ENCODE measurements at regions not wholly inside any gene's neighbourhood (a gene's known extent, or its start where the extent isn't known, plus 50 kb on each side); places are given as distances from the start of the nearest gene placed in this dataset.
"Not testable (repeated sequence)": the region's sequence is repeated elsewhere in the genome, so short reads cannot be mapped to it uniquely, and the experiment has no call there.

DNA sequence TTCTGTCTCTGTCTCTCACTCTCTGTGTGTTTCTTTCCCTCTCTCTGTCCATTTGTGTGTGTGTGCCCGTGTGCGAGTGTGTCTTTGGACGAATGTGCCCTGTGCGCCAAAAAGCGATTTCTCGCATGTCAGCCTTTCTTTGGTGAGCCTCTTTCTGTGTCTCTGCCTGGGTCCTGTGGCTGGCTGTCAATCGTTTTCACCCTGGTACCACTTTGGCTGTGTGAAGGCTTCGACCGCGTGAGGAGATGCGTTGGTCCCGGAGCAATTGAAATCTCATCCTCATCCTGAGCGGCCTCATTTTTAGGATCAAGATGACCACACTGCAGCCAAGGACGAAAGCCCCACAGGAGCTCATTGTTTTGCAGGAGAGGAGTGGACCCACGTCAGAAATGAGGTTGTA lies 288.9 kb upstream of the ZNF337 start:
- no peak for DNase-seq

DNA sequence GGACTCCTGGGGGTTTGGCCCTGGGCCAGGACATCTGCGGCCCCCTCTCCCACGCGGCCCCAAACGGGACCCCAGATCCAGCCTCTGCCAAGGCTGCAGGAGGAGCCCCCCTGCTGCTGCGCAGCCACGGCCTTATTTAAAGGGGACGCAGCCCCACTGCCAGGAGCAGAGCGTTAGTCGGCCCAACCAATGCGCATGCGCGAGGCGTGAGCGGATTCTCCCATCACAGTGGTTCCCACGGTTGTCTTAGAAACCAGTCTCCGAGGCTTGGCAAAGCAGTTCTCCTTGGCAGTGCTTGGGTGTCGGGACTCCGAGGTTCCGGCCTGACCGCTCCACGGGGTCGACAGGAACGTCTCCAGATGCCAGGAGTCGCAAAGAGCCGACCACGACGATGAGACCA lies 288.3 kb upstream of the ZNF337 start:
- no peak for DNase-seq

DNA sequence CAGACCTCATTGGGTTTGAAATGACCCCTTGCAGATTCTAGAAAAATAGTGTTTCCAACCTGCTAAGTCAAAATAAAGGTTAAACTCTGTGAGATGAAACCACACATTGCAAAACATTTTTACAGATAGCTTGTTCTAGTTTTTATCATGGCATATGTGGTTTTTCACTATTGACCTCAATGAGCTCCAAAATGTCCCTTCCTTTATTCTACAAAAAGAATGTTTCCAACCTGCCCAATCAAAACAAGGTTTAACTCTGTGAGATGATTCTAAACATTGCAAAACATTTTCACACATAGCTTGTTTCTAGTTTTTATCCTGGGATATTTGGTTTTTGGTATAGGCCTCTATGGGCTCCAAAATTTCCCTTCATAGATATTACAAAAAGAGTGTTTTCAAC lies 286.0 kb upstream of the ZNF337 start:
- DNase-seq: not testable (repeated sequence)

DNA sequence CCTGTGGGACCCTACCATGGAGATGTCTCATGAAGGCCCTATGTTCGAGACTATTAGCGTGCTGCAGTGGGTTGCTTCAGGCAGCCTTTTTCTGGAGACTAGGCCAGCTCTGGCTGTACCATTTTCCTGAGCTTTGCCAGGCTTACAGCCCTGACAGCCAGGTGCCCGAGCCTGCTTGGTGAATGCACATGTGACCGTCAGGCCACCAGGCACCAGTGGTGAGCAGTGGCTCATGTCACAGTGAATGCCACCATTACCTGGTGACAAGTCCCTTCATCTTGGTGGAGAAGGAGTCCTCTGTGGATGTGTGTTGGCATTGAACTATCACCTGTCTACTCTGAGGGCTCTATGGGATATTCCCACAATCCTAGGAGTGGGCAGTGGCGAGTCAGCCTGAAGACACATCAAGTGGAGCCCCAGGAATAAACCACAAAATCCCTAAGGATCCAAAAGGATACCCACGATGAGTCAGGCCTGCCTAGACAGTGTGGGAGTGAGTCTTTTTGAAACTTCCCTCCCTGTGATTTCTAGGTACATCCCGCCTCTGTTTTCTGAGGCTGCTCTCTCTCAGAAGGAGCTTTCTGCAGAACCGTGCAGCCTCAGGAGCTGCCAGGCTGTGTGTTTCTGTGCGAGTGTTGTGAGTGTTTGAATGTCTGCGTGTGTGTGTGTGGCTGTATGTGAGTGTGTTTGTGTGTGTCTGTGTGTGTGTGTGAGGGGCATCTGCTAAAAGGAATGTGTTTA lies 282.0 kb upstream of the ZNF337 start:
- not testable (repeated sequence) for DNase-seq

DNA sequence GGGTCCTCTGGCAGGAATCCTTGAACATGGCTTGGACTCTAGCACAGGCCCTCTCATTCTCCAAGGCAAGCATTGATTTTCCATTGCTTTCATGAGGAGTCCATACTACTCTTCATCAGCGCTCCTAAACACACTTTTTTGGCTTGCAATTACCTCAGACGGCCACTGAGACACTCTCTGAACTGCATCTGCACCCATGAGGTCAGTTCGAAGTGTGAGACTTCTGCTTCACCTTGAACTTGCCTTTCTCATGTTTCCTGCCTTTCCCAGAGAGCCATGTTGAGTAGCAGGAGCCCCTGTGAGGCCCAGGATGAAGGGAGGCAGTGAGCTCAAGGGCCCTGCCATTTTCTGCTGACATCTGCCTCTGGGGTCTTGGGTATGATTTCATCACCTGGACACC lies 279.2 kb upstream of the ZNF337 start:
- DNase-seq: not testable (repeated sequence)

DNA sequence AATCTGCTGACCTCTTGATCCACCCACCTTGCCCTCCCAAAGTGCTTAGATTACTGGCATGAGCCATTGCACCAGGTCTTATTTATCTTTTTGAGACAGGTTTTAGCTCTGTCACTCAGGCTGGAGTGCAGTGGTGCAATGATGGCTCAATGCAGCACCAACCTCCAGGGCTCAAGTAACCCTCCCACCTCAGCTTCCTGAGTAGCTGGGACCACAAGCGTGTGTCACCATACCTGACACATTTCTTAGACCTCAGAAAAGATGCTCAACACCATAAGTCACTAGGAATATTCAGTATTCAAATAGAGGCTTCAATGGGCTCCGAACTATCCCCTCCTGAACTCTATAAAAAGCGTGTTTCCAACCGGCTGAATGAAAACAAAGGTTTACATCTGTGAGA lies 268.6 kb upstream of the ZNF337 start:
- not testable (repeated sequence) for DNase-seq

DNA sequence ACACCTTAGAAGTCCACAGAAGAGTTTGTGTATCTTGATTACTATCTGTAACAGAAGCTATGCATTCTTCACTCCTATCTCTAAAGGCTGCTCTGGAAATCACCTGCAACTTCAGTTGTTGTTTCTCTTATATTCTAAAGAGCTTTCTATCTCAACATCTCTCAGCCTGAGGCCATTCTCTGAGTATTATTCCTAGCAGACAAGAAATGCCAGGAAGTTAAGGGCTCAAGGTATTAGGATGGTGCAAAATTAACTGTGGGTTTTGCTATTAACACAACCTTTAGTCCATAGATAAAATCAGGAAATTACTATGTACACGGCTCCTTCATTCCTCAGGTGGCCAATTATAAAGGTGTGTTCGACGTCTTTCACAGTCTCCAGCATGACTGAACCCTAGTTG lies 257.2 kb upstream of the ZNF337 start:
- DNase-seq: not testable (repeated sequence)

DNA sequence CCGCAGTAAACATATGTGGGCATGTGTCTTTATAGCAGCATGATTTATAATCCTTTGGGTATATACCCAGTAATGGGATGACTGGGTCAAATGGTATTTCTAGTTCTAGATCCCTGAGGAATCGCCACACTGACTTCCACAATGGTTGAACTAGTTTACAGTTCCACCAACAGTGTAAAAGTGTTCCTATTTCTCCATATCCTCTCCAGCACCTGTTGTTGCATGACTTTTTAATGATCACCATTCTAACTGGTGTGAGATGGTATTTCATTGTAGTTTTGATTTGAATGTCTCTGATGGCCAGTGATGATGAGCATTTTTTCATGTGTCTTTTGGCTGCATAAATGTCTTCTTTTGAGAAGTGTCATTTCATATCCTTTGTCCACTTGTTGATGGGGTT lies 238.6 kb upstream of the ZNF337 start:
- not testable (repeated sequence) for DNase-seq

DNA sequence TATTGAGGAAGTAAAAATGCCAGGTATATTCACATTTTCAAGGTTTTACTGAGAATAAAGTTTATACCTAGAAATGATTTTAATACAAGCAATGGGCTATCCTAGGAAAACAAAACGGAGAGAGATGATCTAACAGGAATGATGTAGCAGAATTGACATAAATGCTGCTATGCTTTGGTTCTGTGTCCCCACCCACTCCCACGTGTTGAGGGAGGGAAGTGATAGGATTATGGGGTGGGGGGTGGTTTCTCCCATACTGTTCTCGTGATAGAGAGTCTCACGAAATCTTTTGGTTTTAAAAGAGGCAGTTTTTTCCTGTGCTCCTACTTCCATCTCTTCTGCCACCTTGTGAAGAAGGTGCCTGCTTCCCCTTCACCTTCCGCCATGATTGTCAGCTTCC lies 236.2 kb upstream of the ZNF337 start:
- not testable (repeated sequence) for DNase-seq

DNA sequence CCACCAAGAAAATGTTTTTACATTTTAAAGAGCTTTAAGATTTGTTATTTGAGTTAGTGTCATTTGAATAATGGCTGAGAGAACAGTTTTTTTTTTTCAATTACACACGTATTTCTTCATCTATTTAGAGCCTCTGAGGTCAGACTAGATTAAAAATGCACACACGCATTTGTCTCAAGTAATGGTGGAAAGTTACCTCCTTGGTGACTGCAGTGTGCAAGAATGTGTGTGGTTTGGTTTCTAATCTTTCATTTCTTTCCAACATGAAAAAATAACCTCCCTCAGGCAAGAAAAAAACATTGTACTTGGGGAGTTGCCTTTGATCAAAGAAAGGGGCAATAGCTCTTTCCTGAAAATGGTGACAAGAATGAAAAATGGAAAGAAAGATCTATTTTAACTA lies 235.5 kb upstream of the ZNF337 start:
- not testable (repeated sequence) for DNase-seq

DNA sequence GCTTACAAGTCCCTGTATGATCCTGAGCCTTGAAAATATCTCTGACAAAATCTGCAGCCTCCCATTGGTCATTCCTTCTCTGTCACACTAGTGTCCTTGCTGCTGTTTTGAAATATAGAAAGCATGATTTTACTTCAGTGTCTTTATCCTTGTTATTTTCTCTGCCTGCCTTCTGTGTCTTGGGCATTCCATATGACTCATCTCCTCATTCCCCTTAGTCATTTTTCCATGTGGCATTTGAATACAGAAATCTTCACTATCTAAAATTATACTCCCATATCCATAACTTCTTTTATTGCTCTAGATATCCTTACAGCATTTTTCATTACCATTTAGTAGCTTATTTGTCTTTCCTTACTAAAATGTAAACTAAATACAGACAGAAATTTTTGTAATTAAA lies 205.7 kb upstream of the ZNF337 start:
- DNase-seq: not testable (repeated sequence)

DNA sequence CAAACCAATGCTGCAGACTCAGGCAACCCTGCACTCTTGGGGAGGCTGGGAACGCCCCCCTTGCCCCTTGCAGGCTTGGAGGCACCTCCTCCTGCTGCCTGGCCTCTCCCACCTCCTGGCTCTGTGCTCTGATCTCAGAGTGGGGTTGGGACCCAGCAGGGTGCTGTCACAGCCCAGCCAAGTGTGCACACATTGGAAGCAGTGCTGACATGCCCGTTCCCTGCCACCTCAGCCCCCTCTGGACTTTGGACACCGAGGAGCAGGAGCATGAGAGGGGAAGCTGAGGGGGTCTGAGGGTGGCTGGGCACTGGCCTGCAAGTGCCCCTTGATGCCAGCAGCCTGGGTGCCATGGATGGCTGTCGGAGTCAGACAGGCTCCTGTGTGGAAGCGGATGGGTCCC lies 202.0 kb upstream of the ZNF337 start:
- not testable (repeated sequence) for DNase-seq

DNA sequence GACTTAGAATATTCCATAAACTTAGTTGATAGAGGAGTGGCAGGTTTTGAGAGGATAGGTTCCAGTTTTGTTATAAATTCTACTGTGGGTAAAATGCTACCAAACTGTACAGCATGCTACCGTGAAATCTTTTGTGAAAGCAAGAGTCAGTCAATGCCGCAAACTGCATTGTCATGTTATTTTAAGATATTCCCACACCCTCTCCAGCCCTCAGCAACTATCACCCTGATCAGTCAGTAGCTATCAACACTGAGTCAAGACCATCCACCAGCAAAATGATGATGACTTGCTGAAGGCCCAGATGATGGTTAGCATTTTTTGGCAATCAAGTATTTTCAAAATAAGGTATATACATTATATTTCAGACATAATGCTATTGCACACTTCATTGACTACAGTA lies 182.4 kb upstream of the ZNF337 start:
- not testable (repeated sequence) for DNase-seq

DNA sequence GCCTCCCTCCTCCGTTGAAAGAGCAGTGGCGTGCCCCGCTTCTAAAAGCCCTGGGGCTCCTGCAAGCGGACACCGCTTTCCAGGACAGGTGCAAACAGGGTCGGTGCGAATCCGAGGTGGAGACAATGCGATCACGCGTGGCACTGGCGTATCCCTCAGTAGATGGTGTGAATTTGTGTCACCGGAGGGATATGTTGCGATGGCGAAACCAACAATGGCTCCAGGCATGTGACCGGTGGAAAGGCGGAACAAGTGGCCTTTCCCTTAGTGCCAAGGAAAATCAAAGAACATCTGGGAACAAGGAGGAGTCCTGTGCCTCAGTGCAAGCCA lies 172.0 kb upstream of the ZNF337 start:
- DNase-seq: not testable (repeated sequence)

DNA sequence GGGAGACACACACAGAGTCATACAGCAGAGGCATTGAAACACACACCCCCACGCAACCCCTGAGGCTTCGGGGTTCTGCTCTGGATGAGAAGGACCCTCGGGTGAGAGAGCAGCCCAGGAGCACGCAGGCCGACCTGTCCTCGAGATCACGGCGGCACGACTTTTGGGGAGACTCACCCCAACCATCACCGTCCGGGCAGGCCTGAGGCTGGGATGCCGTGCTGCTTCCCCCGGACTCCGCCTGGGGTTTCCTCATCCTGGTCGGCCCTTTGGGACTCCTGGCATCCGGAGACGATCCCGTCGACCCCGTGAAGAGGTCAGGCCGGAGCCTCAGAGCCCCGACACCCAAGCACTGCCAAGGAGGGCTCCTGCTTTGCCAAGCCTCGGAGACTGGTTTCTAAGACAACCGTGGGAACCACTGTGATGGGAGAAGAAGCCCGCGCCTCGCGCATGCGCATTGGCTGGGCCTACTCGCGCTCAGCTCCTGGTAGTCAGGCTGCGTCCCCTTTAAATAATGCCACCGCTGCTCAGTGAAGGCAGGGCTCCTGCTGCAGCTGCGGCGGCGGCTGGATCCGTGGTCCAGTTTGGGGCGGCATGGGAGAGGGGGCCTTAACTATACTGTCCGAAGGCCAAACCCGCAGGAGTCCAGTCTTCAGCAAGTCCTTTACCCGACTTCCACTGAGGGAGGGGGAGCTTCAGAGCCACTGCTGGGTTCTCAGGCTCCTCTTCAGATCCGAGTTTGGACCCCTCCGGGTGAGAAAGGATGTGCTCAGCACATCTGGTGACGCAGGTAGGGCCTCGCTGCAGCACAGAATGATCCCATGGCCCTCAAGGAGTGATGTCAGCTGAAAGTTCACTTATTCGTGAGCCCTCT lies 171.4 kb upstream of the ZNF337 start:
- no peak for DNase-seq

DNA sequence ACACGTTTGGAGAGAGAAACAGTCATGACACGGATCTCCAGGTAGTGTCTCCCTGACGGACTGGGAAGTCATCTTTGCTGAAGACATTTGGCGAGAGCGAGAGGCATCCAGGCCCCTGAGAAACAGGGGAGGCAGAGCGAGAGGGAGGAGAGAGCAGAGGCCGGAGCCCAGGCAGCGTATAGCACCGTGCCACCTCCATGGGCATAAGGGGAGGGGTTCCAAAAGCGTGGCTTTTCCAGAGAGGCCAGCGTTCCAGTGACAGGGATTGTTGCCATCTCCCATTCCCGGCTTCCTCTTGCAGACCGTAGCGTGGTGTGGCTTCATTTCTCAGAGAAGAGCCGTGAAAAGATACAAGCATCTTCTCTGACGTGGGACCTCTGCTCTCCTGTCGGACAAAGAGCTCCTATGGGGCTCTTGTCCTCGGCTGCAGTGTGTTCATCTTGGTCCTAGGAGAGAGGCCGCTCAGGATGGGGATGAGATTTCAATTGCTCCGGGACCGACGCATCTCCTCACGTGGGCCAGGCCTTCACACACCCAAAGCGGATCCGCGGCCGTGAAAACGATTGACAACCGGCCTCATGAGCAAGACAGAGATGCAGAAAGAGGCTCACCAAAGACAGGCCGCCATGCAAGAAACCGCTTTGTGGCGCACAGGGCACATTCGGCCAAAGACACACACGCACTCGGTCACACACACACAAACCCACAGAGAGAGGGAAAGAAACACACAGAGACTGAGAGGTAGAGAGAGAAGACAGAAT lies 170.5 kb upstream of the ZNF337 start:
- not testable (repeated sequence) for DNase-seq

DNA sequence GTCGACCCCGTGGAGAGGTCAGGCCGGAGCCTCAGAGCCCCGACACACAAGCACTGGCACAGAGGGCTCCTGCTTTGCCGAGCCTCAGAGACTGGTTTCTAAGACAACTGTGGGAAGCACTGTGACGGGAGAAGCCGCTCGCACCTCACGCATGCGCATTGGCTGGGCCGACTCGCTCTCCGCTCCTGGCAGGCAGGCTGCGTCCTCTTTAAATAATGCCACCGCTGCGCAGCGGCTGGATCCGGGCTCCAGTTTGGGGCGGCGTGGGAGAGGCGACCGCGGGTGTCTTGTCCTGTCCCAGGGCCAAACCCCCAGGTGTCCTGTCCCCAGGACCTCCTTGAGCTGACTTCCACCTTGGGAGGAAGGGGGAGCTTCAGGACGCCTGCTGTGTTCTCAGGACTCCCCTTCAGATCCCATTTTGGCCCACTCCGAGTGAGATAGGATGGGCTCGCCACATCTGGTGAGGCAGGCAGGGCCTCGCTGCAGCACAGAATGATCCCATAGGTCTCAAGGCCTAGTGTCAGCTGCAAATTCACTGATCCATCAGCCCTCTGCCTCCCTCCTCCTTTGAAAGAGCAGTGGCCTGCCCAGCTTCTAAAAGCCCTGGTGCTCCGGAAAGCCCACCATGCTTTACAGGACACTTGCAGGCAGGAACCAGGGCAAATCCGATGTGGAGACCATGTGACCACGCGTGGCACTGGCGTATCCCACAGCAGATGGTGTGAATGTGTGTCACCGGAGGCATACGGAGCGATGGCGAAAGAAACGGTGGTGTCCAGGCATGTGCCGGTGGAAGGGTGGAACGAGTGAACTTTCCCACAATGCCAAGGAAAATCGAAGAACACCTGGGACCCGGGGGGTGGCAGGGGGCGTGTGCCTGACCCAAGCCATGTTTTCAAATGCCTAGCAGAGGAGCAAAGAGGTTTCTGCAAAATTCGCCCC lies 169.3 kb upstream of the ZNF337 start:
- DNase-seq: no peak

DNA sequence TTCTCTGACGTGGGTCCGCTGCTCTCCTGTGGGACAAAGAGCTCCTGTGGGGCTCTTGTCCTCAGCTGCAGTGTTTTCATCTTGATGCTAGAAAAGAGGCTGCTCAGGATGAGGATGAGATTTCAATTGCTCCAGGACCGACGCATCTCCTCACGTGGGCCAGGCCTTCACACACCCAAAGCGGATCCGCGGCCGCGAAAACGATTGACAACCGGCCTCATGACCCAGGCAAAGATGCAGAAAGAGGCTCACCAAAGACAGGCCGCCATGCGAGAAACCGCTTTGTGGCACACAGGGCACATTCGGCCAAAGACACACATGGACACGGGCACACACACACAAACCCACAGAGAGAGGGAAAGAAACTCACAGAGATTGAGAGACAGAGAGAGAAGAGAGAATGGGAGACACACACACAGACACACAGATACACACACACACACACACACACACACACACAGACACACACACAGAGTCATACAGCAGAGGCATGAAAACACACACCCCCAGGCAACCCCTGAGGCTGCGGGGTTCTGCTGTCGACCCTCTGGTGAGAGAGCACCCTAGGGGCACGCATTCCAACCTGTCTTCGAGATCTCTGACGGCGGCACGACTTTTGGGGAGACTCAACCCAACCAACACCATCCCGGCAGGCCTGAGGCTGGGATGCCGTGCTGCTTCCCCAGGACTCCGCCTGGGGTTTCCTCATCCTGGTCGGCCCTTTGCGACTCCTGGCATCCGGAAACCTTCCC lies 168.5 kb upstream of the ZNF337 start:
- not testable (repeated sequence) for DNase-seq

DNA sequence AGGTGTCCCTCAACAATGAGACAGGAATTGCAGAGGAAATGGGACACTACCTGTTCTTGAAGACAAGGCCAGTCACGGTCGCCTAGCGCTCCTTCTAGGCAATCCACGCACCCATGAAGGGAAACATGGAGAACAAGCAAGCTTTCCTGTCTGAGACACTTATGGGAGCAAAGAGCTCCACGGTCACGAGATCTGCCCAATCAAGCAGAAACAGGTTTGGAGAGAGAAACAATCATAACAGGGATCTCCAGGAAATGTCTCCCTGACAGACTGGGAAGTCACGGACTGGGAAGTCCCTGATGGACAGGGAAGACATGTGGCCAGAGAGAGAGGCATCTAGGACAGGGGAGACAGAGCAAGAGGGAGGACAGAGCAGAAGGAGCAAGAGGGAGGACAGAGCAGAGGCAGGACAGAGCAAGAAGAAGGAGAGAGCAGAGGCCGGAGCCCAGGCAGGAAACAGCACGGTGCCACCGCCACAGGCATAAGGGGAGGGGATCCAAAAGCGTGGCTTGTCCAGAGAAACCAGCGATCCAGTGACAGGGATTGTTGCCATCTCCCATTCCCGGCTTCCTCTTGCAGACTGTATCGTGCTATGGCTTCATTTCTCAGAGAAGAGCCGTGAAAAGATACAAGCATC lies 167.8 kb upstream of the ZNF337 start:
- no peak for DNase-seq

DNA sequence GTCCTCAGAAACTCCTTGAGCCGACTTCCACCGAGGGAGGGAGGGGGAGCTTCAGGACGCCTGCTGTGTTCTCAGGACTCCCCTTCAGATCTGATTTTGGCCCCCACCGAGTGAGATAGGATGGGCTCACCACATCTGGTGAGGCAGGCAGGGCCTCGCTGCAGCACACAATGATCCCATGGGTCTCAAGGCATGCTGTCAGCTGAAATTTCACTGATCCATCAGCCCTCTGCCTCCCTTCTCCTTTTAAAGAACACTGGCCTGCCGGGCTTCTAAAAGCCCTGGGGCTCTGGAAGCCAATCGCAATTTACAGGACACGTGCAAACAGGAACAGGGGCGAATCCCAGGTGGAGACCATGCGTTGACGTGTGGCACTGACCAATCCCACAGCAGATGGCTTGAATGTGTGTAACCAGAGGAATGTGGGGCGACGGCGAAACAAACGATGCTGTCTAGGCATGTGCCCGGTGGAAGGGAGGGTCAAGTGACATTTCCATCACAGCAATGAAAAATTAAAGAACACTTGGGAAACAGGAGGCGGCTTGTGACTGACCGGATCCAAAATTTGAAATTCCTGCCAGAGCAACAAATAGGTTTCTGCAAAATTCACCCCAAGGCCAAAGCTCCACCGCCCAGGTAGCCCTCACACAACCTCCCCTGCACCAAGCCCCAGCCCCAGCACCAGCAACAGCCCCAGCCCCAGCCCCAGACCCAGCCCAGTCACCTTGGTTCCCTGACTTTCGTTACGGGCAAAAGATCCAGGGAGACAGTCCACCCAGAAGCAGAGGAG lies 167.1 kb upstream of the ZNF337 start:
- DNase-seq: no peak

Data from AML-193 (cell line).